ENCODE measurements at regions not wholly inside any gene's neighbourhood (a gene's known extent, or its start where the extent isn't known, plus 50 kb on each side); places are given as distances from the start of the nearest gene placed in this dataset.

DNA sequence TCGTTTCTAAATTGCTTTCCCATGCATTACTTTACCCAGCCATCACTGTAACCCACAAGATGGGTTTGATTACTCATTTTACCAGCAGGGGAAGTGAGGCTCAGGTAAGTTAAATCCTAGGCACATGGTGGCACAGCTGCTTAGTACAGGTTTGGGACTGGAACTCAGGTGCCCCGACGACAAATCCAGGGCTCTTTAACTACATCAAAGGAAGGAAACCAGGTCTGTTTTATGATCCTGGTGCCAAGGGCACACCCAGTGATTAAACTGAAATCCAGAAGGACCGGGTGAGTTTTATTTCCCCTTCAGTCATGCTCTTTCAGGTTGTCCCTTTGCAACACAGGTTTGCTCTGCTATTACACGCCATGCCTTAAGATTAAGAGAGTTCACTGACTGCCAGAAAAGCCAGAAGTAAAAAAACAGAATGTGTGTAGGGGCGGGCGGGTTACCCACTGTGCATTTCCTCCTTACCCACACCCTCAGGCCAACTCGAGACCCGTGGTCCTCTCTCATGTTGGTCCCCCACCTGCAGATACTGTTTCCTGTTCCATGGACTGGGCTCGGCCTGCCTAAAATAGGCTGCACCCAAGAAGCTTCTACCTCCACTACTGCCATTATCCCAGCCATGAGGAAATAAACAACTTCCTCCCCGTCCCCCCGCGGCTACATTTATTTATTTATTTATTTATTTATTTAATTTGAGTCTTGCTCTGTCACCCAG is 55.1 kb upstream of the KDM7A start:
- TF ChIP-seq ZNF274 (IDR thresholded peaks at IDR 0.05; ENCODE audit: low read depth, low read length) (no peak), SUZ12 (IDR thresholded peaks at IDR 0.05; ENCODE audit: extremely low read depth, insufficient read depth, insufficient read length) (no peak)
